ENCODE measurements at regions not wholly inside any gene's neighbourhood (a gene's known extent, or its start where the extent isn't known, plus 50 kb on each side); places are given as distances from the start of the nearest gene placed in this dataset.

DNA sequence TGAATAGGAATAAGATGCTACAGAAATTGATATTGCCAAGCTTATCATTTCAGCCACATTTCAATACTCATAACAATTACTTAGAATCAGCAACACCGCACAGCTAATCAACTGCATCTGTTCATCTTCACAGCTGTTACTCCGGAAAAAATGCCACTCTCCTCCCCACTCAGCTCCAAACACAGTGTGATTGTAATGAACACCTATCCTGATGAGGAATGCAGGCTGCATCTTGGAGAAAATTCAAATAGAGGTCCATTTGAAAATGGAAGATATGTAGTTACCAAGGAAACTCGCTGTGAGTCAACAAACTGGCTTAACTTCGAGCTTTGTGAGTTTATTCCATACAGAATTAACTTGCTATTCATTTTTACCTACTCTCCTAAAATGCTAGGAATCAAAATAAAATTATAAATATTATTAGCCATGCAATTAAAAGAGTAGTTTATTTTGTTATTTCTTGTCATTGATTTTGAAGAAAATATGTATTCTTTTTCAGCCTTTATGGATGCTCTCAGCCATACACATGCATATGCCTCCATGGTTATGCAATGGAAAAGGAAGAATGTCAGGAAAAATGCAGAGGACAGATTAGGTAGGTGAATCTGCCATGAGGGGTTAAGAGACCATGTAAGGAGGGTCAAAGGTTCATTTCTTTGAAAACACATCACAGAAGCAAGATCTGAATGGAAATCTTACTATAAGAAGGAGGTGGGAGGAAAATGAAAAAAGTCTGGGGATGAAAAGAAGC, 267.2 kb downstream of the POM121L12 start:
- peaks cover 12% of the 10 kb centered on the region for H3K9me3 ChIP-seq
- H3K4me1 ChIP-seq (ENCODE audit: low read depth), result no peaks in the 10 kb centered on the region
- intact Hi-C loops (cut with DNase I, micrococcal nuclease), result no loop called here
- no peak for ATAC-seq
- H3K4me3 ChIP-seq, result no peak overlapping the region
- TF ChIP-seq, protein P1, sequence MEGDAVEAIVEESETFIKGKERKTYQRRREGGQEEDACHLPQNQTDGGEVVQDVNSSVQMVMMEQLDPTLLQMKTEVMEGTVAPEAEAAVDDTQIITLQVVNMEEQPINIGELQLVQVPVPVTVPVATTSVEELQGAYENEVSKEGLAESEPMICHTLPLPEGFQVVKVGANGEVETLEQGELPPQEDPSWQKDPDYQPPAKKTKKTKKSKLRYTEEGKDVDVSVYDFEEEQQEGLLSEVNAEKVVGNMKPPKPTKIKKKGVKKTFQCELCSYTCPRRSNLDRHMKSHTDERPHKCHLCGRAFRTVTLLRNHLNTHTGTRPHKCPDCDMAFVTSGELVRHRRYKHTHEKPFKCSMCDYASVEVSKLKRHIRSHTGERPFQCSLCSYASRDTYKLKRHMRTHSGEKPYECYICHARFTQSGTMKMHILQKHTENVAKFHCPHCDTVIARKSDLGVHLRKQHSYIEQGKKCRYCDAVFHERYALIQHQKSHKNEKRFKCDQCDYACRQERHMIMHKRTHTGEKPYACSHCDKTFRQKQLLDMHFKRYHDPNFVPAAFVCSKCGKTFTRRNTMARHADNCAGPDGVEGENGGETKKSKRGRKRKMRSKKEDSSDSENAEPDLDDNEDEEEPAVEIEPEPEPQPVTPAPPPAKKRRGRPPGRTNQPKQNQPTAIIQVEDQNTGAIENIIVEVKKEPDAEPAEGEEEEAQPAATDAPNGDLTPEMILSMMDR (IDR thresholded peaks at IDR 0.05), result no peak
- no peak for DNase-seq
- H3K36me3 ChIP-seq (ENCODE audit: low read depth), result no peaks in the 10 kb centered on the region

GRCh38 chr7:53303781-53304180, 268.3 kb downstream of the POM121L12 start:
- ATAC-seq (no peak), DNase-seq (no peak)
- Histone ChIP-seq H3K4me3 (no peak overlapping the region), H3K9me3 (peaks cover 12% of the 10 kb centered on the region), H3K4me1 (ENCODE audit: low read depth) (no peaks in the 10 kb centered on the region), H3K36me3 (ENCODE audit: low read depth) (no peaks in the 10 kb centered on the region)
- intact Hi-C loops (cut with DNase I, micrococcal nuclease), result no loop called here
- TF ChIP-seq, protein P1 (IDR thresholded peaks at IDR 0.05), result no peak

DNA sequence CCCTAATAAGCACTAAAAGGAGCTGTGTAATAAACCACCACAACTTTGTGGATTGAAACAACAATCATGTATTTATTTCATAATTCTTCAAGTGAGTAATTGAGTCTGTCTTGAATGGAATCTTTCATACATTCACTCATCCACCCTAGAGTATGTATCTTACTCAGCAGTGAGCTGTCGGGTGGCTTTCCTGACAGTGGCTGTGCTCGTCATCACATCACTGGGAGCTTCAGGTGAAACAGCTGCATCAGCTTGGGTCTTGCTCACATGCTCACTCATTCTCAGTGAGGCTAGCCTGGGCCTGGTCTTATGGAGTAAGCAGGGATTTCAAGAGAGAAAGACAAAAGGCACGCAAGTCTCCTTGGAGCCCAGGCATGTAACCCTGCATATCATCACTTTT, 271.4 kb downstream of the POM121L12 start:
- intact Hi-C loops (cut with DNase I, micrococcal nuclease), result no loop called here

DNA sequence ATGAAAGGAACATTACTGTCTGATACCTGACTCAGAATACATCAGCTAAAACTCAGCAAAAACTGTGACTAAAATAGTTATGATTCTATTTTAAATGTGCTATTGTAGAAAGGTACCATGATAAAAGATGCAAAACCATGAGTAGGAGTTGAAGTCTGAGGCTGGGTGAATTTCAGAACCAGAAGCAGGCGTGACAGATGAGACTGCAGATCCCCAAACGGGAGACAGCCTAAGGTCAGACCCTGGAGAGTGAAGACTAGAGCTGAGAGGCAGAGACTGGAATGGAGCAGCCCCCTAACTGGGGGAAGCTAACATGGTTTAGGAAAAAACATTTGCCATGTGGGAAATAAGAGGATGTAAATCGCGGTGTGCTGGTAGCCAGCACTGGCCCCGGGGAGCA, 275.8 kb downstream of the POM121L12 start:
- TF ChIP-seq, protein P1 (IDR thresholded peaks at IDR 0.05), result no peak
- H3K36me3 ChIP-seq (ENCODE audit: low read depth), result no peaks in the 10 kb centered on the region
- intact Hi-C loops (cut with DNase I, micrococcal nuclease), result no loop called here
- ATAC-seq (no peak), DNase-seq (no peak)
- no peaks in the 10 kb centered on the region for H3K4me1 ChIP-seq (ENCODE audit: low read depth)
- H3K9me3 ChIP-seq, result peaks cover 7% of the 10 kb centered on the region
- H3K4me3 ChIP-seq, result no peak overlapping the region

More for the DNA sequence above, 271.4 kb downstream of the POM121L12 start:
- Histone ChIP-seq H3K4me3 (no peak overlapping the region), H3K9me3 (peaks cover 9% of the 10 kb centered on the region), H3K4me1 (ENCODE audit: low read depth) (no peaks in the 10 kb centered on the region), H3K36me3 (ENCODE audit: low read depth) (no peaks in the 10 kb centered on the region)
- ATAC-seq (no peak), DNase-seq (no peak)
- TF ChIP-seq, protein P1 (IDR thresholded peaks at IDR 0.05), result no peak

DNA sequence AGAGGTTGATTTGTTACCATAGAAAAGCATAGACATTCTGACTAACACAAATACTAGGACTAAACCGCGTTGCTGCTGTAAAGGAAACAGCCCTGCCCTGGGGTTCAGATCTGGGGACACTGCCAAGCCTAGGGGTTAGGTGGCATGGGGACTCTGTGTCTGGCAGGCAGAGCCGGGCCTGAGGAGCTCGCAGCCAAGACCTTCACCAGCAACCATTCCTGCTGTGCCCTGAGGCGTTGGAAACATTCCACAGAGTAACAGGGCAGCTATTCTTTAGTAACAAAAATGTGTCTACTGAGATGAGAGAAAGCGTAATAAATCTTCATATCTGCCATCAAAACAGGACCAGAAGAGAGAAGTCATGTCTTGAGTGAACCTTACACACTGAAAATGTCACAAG, 280.5 kb downstream of the POM121L12 start:
- H3K9me3 ChIP-seq, result peaks cover 7% of the 10 kb centered on the region
- DNase-seq (no peak), ATAC-seq (no peak)
- TF ChIP-seq, protein P1 (IDR thresholded peaks at IDR 0.05), result no peak
- intact Hi-C loops (cut with DNase I, micrococcal nuclease), result no loop called here
- no peaks in the 10 kb centered on the region for H3K36me3 ChIP-seq (ENCODE audit: low read depth)
- no peak overlapping the region for H3K4me3 ChIP-seq
- H3K4me1 ChIP-seq (ENCODE audit: low read depth), result no peaks in the 10 kb centered on the region
